Stomach (tissue), 8 donors: ENCODE measurements at regions not wholly inside any gene's neighbourhood (a gene's known extent, or its start where the extent isn't known, plus 50 kb on each side); places are given as distances from the start of the nearest gene placed in this dataset.

ENCODE experiments used
- DNase-seq, 2 donors: peaks; one replicate each; pipeline versions ENCODE4 v3.0.0 to v3.0.0-alpha.2; 2013 to 2019
- H3K27ac ChIP-seq, 5 donors: fragments of 200-600 bp in 4 of 5; sonication (generic) in 4 of 5; one replicate each; pipeline ENCODE4 v1.5.1; 2013 to 2019; ENCODE audit warnings: mild to moderate bottlenecking in 1 of 5, moderate library complexity in 1 of 5
- H3K27me3 ChIP-seq, 3 donors: fragments of 200-600 bp; sonication (generic); one replicate each; pipeline ENCODE4 v1.5.1; 2017 to 2019; ENCODE audit warnings: mixed run types in 1 of 3
- H3K36me3 ChIP-seq, 4 donors: fragments of 200-600 bp; sonication (generic); 1 replicate in 3 of 4; 2 replicates in 1 of 4; pipeline ENCODE4 v1.5.1; 2016 to 2019
- H3K4me1 ChIP-seq, 4 donors: fragments of 200-600 bp; sonication (generic); one replicate each; pipeline ENCODE4 v1.5.1; 2016 to 2019
- H3K4me3 ChIP-seq, 4 donors: fragments of 200-600 bp; sonication (generic) in 3 of 4; one replicate each; pipeline ENCODE4 v1.5.1; 2016 to 2019; ENCODE audit warnings: mild to moderate bottlenecking in 1 of 4
- H3K9me3 ChIP-seq, 4 donors: fragments of 200-600 bp; sonication (generic); one replicate each; pipeline ENCODE4 v1.5.1; 2016 to 2019
- CTCF ChIP-seq, 7 experiments: fragments of 450-650 bp in 4 of 7; fragments of 200-600 bp in 3 of 7; sonication (generic) in 3 of 7; IDR thresholded peaks; one replicate each; pipeline ENCODE4 v1.5.1; 2016 to 2019; ENCODE audit warnings: antibody characterized with exemption in 7 of 7, control low read depth in 2 of 7, mild to moderate bottlenecking in 1 of 7
- EP300 ChIP-seq: sonication (generic); formaldehyde crosslinking; IDR thresholded peaks from one replicate; pipeline ENCODE4 v1.6.1; 2017; ENCODE audit warnings: antibody characterized with exemption
- POLR2A ChIP-seq, 4 donors: fragments of 450-650 bp; IDR thresholded peaks; one replicate each; pipeline ENCODE4 v1.6.1; 2016; ENCODE audit warnings: antibody characterized with exemption in 4 of 4, control low read depth in 2 of 4, mild to moderate bottlenecking in 1 of 4, moderate library complexity in 1 of 4
- POLR2AphosphoS5 ChIP-seq, 3 donors: sonication (generic); formaldehyde crosslinking; IDR thresholded peaks; one replicate each; pipeline ENCODE4 v1.6.1; 2016; ENCODE audit warnings: antibody characterized with exemption in 3 of 3
- WGBS, 5 donors: extraction: QIAGEN DNeasy Blood & Tissue Kit in 3 of 5; methylation state at CpG; one replicate each; pipeline versions ENCODE4 v1.1.5 to v1.1.7; 2013 to 2018; 5-methylcytosine and 5-hydroxymethylcytosine counted together
- intact Hi-C: fragments of 100-400 bp; cut with DNase I; formaldehyde crosslinking; loops from one replicate; pipeline ENCODE4 v1.15.1; 2023; ENCODE audit warnings: low total_unique reads
- donor health status: healthy with polysubstance abuse.
- donor health status: Bipolar disorder and iron deficiency.
- donor health status: healthy.

- WGBS, 5 donors = 91 to 95% (median 95%) methylated on average over 3 of the region's 3 CpGs
- Histone ChIP-seq H3K4me1 (no peaks in the 10 kb centered on the region), H3K27me3 (no peaks in the 10 kb centered on the region), H3K9me3 (peaks cover 0 to 4% (median 0%) of the 10 kb centered on the region in 4 donors), H3K36me3 (no peaks in the 10 kb centered on the region), H3K27ac (no peak overlapping the region), H3K4me3 (no peak overlapping the region)
- DNase-seq = no peak
- no peak for TF ChIP-seq CTCF (IDR thresholded peaks at IDR 0.05)
- no peak for TF ChIP-seq POLR2AphosphoS5 (IDR thresholded peaks at IDR 0.05)
- no peak for TF ChIP-seq POLR2A (IDR thresholded peaks at IDR 0.05)
- no peak for TF ChIP-seq EP300
- intact Hi-C loops = no loop called here
Measured at GRCh38 chr12:116644806-116645205, 85.6 kb downstream of the MAP1LC3B2 start.

DNA sequence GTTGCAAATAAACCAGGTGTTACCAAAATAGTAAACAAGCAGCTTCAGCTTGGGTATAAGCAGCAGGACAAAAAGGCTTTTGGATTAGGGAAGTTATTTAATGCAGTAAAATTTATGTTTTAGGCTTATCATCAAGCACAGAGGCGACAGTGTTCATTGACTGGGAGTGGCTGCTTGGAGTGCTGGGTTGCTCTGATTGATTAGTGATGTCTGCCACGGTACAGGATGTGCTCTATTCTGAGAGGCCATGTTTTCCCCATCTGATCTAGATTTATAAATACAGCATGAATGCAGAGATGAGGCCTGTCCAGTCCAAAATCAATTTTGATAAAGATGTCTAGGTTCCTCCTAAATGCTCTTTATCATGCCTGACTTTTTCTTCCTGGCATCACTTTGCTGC lies 83.5 kb downstream of the MAP1LC3B2 start:
- Histone ChIP-seq H3K27ac (no peak overlapping the region), H3K9me3 (peaks cover 0 to 4% (median 0%) of the 10 kb centered on the region in 4 donors), H3K4me3 (no peak overlapping the region), H3K36me3 (no peaks in the 10 kb centered on the region), H3K4me1 (peaks cover 0 to 8% (median under 1%) of the 10 kb centered on the region in 4 donors), H3K27me3 (no peaks in the 10 kb centered on the region)
- TF ChIP-seq EP300 = no peak
- no peak for TF ChIP-seq POLR2AphosphoS5 (IDR thresholded peaks at IDR 0.05)
- TF ChIP-seq POLR2A (IDR thresholded peaks at IDR 0.05) = no peak
- no peak for TF ChIP-seq CTCF (IDR thresholded peaks at IDR 0.05)
- no peak for DNase-seq
- 48 to 71% (median 61%) methylated on average over 2 of the region's 2 CpGs for WGBS, 5 donors
- intact Hi-C loops = no loop called here

DNA sequence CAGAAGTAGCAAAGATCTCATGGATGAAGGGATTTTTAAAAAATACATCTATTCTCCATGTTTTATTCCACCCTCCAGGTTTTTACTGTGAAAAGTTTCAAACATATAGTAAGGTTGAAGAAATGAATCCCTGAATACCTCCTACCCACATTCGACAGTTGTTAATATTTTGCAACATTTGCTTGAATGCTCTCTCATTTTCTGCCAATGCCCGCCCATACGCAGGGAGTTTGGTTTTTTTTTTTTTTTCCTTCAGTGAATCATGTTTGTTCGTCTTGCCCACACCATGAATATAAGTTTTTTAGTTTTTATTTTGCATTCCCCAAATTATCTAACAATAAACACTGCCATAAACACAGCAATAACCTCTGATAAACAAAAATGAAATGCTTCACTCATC lies 82.9 kb downstream of the MAP1LC3B2 start:
- no peaks in the 10 kb centered on the region for H3K36me3 ChIP-seq
- intact Hi-C loops = no loop called here
- H3K9me3 ChIP-seq = peaks cover 0 to 4% (median 0%) of the 10 kb centered on the region in 4 donors
- no peak overlapping the region for H3K4me3 ChIP-seq
- peaks cover 0 to 12% (median 4%) of the 10 kb centered on the region in 4 donors for H3K4me1 ChIP-seq
- H3K27ac ChIP-seq = no peak overlapping the region
- DNase-seq = no peak
- H3K27me3 ChIP-seq = no peaks in the 10 kb centered on the region
- TF ChIP-seq POLR2A (IDR thresholded peaks at IDR 0.05) (no peak), CTCF (IDR thresholded peaks at IDR 0.05) (no peak), POLR2AphosphoS5 (IDR thresholded peaks at IDR 0.05) (no peak), EP300 (no peak)
- 72 to 85% (median 84%) methylated on average over 4 of the region's 4 CpGs for WGBS, 5 donors

DNA sequence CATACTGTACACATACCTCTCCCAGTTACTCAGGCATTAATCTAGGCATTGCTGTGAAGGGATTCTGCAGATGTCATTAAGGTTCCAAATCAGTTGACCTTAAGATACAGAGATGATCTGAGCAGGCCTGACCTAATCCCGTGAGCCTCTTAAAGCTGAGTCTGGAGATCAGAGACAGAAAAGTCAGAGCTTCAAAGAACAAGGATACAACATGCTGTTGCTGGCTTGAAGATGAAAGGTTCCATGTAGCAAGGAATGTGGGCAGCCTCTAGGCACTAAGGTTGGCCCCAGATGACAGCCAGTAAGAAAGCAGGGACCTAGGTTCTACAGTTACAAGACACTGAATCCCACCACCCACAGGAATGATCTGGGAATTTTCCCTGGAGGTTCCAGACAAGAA lies 81.1 kb downstream of the MAP1LC3B2 start:
- Histone ChIP-seq H3K4me3 (no peak overlapping the region), H3K9me3 (peaks cover 0 to 4% (median 0%) of the 10 kb centered on the region in 4 donors), H3K27me3 (no peaks in the 10 kb centered on the region), H3K4me1 (peaks cover 0 to 24% (median 21%) of the 10 kb centered on the region in 4 donors), H3K27ac (no peak overlapping the region), H3K36me3 (no peaks in the 10 kb centered on the region)
- TF ChIP-seq POLR2A (IDR thresholded peaks at IDR 0.05) = no peak
- TF ChIP-seq EP300 = no peak
- TF ChIP-seq CTCF (IDR thresholded peaks at IDR 0.05) = no peak
- no peak for TF ChIP-seq POLR2AphosphoS5 (IDR thresholded peaks at IDR 0.05)
- no peak for DNase-seq
- WGBS, 5 donors = 71 to 90% (median 87%) methylated on average over 1 of the region's 1 CpG
- intact Hi-C loops = no loop called here
